GM12878 (cell line): ENCODE measurements at regions not wholly inside any gene's neighbourhood (a gene's known extent, or its start where the extent isn't known, plus 50 kb on each side); places are given as distances from the start of the nearest gene placed in this dataset.
A peak's percentile ranks its signal among the peaks of the same experiment; 100 is the strongest.

ENCODE experiments used
- ATAC-seq: fragments of 200-7000 bp; cut with Tn5 transposase; 3 replicates; pipeline ENCODE4 v1.9.1; 2020; ENCODE audit warnings: mild to moderate bottlenecking, moderate library complexity
- BruUV-seq: library from RNA; stranded (reverse); fragments of 400-500 nt; replicated peaks from 2 replicates; lab custom pipeline; 2021; lab: Mats Ljungman, UMichigan
- CTCF ChIA-PET: fragments of 300-600 bp; sonication (Branson Sonifier 250); formaldehyde crosslinking; extraction: SDS; loops from one replicate; lab custom pipeline; 2021; ENCODE audit warnings: inconsistent platforms; lab: Yijun Ruan, JAX
- POLR2A ChIA-PET: fragments of 350-600 bp; formaldehyde crosslinking; extraction: SDS; loops from one replicate; lab custom pipeline; 2021; ENCODE audit warnings: inconsistent platforms; lab: Charles Lee
- RAD21 ChIA-PET: fragments of 300-600 bp; sonication (Branson Sonifier 250); formaldehyde crosslinking; loops from one replicate; lab custom pipeline; 2023; ENCODE audit warnings: antibody characterized with exemption; ENCODE audit not compliant: unreplicated experiment; lab: Charles Lee
- SMC1A ChIA-PET: fragments of 300-600 bp; sonication (Branson Sonifier 250); formaldehyde crosslinking; loops from one replicate; lab custom pipeline; 2023; ENCODE audit not compliant: unreplicated experiment, uncharacterized antibody; lab: Charles Lee
- DNase-seq: peaks from one replicate; pipeline ENCODE4 v3.0.0-alpha.2; 2011; ENCODE audit warnings: low read depth, low spot score
- FAIRE-seq: peaks from 3 replicates; lab custom pipeline; 2011; peaks lifted over from hg19 to GRCh38; lab: Jason Lieb, UNC
- H2AFZ ChIP-seq: 2 replicates; pipeline ENCODE4 v1.6.0; 2011; ENCODE audit warnings: low read depth, low read length, control low read depth; ENCODE audit not compliant: control insufficient read depth
- H3K27ac ChIP-seq: 2 replicates; pipeline ENCODE4 v1.5.1; 2011; ENCODE audit warnings: control low read depth; ENCODE audit not compliant: control insufficient read depth, insufficient read depth
- H3K27me3 ChIP-seq, 2 experiments: replicated peaks in 1 of 2; 2 replicates each; pipeline versions ENCODE4 v1.6.0 to v1.6.1; 2011; ENCODE audit warnings: low read length in 1 of 2; ENCODE audit not compliant: control insufficient read depth in 2 of 2, insufficient read depth in 2 of 2
- H3K36me3 ChIP-seq, 2 experiments: 2 replicates each; pipeline ENCODE4 v1.5.1; 2011; ENCODE audit warnings: low read length in 1 of 2; ENCODE audit not compliant: control insufficient read depth in 2 of 2, insufficient read depth in 2 of 2
- H3K4me1 ChIP-seq: 2 replicates; pipeline ENCODE4 v1.6.1; 2011; ENCODE audit warnings: mild to moderate bottlenecking, low read length, moderate library complexity, mixed read lengths; ENCODE audit not compliant: control insufficient read depth, insufficient read depth
- H3K4me2 ChIP-seq: 2 replicates; pipeline ENCODE4 v1.6.0; 2011; ENCODE audit warnings: control low read depth; ENCODE audit not compliant: control insufficient read depth, insufficient read depth
- H3K4me3 ChIP-seq: fragments of 200-600 bp; sonication (generic); 2 replicates; pipeline ENCODE4 v1.5.1; 2016
- H3K79me2 ChIP-seq: 2 replicates; pipeline ENCODE4 v1.6.0; 2011; ENCODE audit warnings: low read length; ENCODE audit not compliant: control insufficient read depth, insufficient read depth
- H3K9ac ChIP-seq: 2 replicates; pipeline ENCODE4 v1.8.0; 2011; ENCODE audit warnings: low read length, control low read depth, mixed read lengths; ENCODE audit not compliant: control insufficient read depth, insufficient read depth
- H3K9me3 ChIP-seq: replicated peaks from 3 replicates; pipeline ENCODE4 v1.5.1; 2011; ENCODE audit warnings: mild to moderate bottlenecking, low read length; ENCODE audit not compliant: control insufficient read depth, insufficient read depth
- H4K20me1 ChIP-seq: 2 replicates; pipeline ENCODE4 v1.6.0; 2011; ENCODE audit not compliant: control insufficient read depth, insufficient read depth
- BMI1 ChIP-seq: fragments of 450-650 bp; IDR thresholded peaks from 2 replicates; pipeline ENCODE4 v1.6.1; 2016; ENCODE audit warnings: mild to moderate bottlenecking, moderate library complexity, borderline replicate concordance
- ZBTB33 ChIP-seq: fragments of 450-650 bp; IDR thresholded peaks from 2 replicates; pipeline ENCODE4 v1.6.1; 2017; ENCODE audit warnings: mild to moderate bottlenecking
- WGBS: methylation state at CpG from one replicate; pipeline ENCODE4 v1.1.6; 2016; ENCODE audit warnings: low lambda C conversion rate; ENCODE audit not compliant: insufficient replicate concordance, insufficient coverage; ENCODE audit errors: missing lambda C conversion rate; 5-methylcytosine and 5-hydroxymethylcytosine counted together
- in situ Hi-C: fragments of 300-500 bp; cut with MboI; formaldehyde crosslinking; loops from 9 replicates; pipeline ENCODE4 v1.14.3; 2018; ENCODE audit warnings: mixed read lengths
- intact Hi-C: fragments of 100-400 bp; cut with micrococcal nuclease; formaldehyde crosslinking; loops from one replicate; pipeline ENCODE4 v1.14.2; 2022; ENCODE audit not compliant: unreplicated experiment

GRCh38 chr18:75341267-75341666, 86.2 kb downstream of the SMIM21 start:
- CTCF ChIA-PET: interaction anchor here (0.9 kb wide), 1 partner anchor 10 kb away, joined by 4 read pairs; no protein-coding TSS in a partner anchor
- no peak for ATAC-seq

More at GRCh38 chr18:75341267-75341666, 86.2 kb downstream of the SMIM21 start:
- POLR2A ChIA-PET: no interaction called here
- FAIRE-seq: no peak
- in situ Hi-C loops (no loop called here), intact Hi-C loops (loop anchor here (10.0 kb wide), 1 partner anchor 166 kb away; no protein-coding TSS in a partner anchor)
- no peaks in the 10 kb centered on the region for H3K27me3 ChIP-seq
- SMC1A ChIA-PET: interaction anchor here (0.7 to 0.9 kb wide), 2 partner anchors 28 to 596 kb away, joined by 3 read pairs; no protein-coding TSS in a partner anchor
- no peak for DNase-seq
- no peaks in the 10 kb centered on the region for H3K79me2 ChIP-seq
- H3K4me3 ChIP-seq: no peak overlapping the region
- H3K27ac ChIP-seq: no peak overlapping the region
- H3K4me2 ChIP-seq: no peak overlapping the region
- WGBS: 46% methylated on average over 9 of the region's 9 CpGs
- 0 out of 2 replicates have a peak, but pooled peaks have one; percentile 31 for TF ChIP-seq BMI1
- no peak for TF ChIP-seq ZBTB33
- no peaks in the 10 kb centered on the region for H3K36me3 ChIP-seq
- no peaks in the 10 kb centered on the region for H3K9me3 ChIP-seq
- H3K9ac ChIP-seq: no peak overlapping the region
- no TSS peak for BruUV-seq
- H2AFZ ChIP-seq: no peak overlapping the region
- H3K4me1 ChIP-seq: no peaks in the 10 kb centered on the region
- H4K20me1 ChIP-seq: no peaks in the 10 kb centered on the region
- RAD21 ChIA-PET: interaction anchor here (1.9 kb wide), 1 partner anchor 168 kb away, joined by 5 read pairs; no protein-coding TSS in a partner anchor
